B cell (primary cell): ENCODE measurements at regions not wholly inside any gene's neighbourhood (a gene's known extent, or its start where the extent isn't known, plus 50 kb on each side); places are given as distances from the start of the nearest gene placed in this dataset.
"Not testable (repeated sequence)": the region's sequence is repeated elsewhere in the genome, so short reads cannot be mapped to it uniquely, and the experiment has no call there.

ENCODE experiments used
- ATAC-seq: fragments of 200-7000 bp; cut with Tn5 transposase; one replicate; pipeline ENCODE4 v1.10.0; 2021; ENCODE audit warnings: low read depth, mild to moderate bottlenecking, moderate number of reproducible peaks, moderate library complexity
- CTCF ChIA-PET: fragments of 350-600 bp; sonication (Branson Sonifier 250); formaldehyde crosslinking; loops from one replicate; lab custom pipeline; 2021; ENCODE audit warnings: antibody characterized with exemption, inconsistent platforms; lab: Charles Lee
- POLR2A ChIA-PET: fragments of 350-600 bp; sonication (Branson Sonifier 250); formaldehyde crosslinking; loops from one replicate; lab custom pipeline; 2021; ENCODE audit warnings: antibody characterized with exemption; lab: Charles Lee
- DNase-seq: peaks from one replicate; pipeline ENCODE4 v3.0.0; 2013
- H2AFZ ChIP-seq: 2 replicates; pipeline ENCODE4 v1.6.1; 2012; ENCODE audit warnings: mild to moderate bottlenecking, low read depth, low read length; ENCODE audit not compliant: insufficient read depth, poor library complexity, severe bottlenecking
- H3K27ac ChIP-seq, 2 donors: 1 replicate in 1 of 2; 2 replicates in 1 of 2; pipeline ENCODE4 v1.5.1; 2012 to 2013; ENCODE audit warnings: low read length in 2 of 2, mild to moderate bottlenecking in 2 of 2, moderate library complexity in 1 of 2
- H3K27me3 ChIP-seq, 4 experiments: fragments of 200-600 bp in 1 of 4; sonication (generic) in 1 of 4; replicated peaks in 1 of 4; 1 replicate in 2 of 4; 2 replicates in 2 of 4; pipeline versions ENCODE4 v1.6.1 to v1.7.0; 2013 to 2016; ENCODE audit warnings: low read length in 3 of 4, mild to moderate bottlenecking in 2 of 4, mixed read lengths in 1 of 4, moderate library complexity in 1 of 4; ENCODE audit not compliant: insufficient read depth in 4 of 4, control insufficient read depth in 3 of 4; ENCODE audit errors: control extremely low read depth in 1 of 4
- H3K36me3 ChIP-seq, 2 experiments: replicated peaks in 1 of 2; 1 replicate in 1 of 2; 2 replicates in 1 of 2; pipeline versions ENCODE4 v1.6.1 to v1.7.1; 2013; ENCODE audit warnings: low read length in 1 of 2; ENCODE audit not compliant: insufficient read depth in 2 of 2, control insufficient read depth in 1 of 2; ENCODE audit errors: control extremely low read depth in 1 of 2, extremely low read depth in 1 of 2
- H3K4me1 ChIP-seq, 2 donors: fragments of 200-600 bp in 1 of 2; sonication (generic) in 1 of 2; 1 replicate in 1 of 2; 2 replicates in 1 of 2; pipeline versions ENCODE4 v1.5.1 to v1.6.1; 2013 to 2017; ENCODE audit warnings: low read length in 2 of 2; ENCODE audit not compliant: control insufficient read depth in 2 of 2, insufficient read depth in 2 of 2
- H3K4me2 ChIP-seq: replicated peaks from 2 replicates; pipeline ENCODE3; 2012; ENCODE audit warnings: mild to moderate bottlenecking, low read depth, low read length; ENCODE audit not compliant: poor library complexity, severe bottlenecking
- H3K4me3 ChIP-seq, 5 experiments: fragments of 200-600 bp in 1 of 5; sonication (generic) in 1 of 5; 1 replicate in 3 of 5; 2 replicates in 2 of 5; pipeline versions ENCODE4 v1.5.1 to v1.7.0; 2011 to 2016; ENCODE audit warnings: low read length in 4 of 5, mild to moderate bottlenecking in 4 of 5, low read depth in 2 of 5, control low read depth in 1 of 5, moderate library complexity in 1 of 5; ENCODE audit not compliant: insufficient read depth in 1 of 5; ENCODE audit errors: control extremely low read depth in 1 of 5, extremely low read depth in 1 of 5
- H3K79me2 ChIP-seq: fragments of 200-600 bp; sonication (generic); one replicate; pipeline ENCODE4 v1.6.0; 2016; ENCODE audit warnings: low read length; ENCODE audit not compliant: control insufficient read depth, insufficient read depth
- H3K9ac ChIP-seq: fragments of 200-600 bp; sonication (generic); 2 replicates; pipeline ENCODE4 v1.6.1; 2017; ENCODE audit warnings: mild to moderate bottlenecking, low read length, moderate library complexity
- H3K9me3 ChIP-seq, 3 donors: one replicate each; pipeline versions ENCODE4 v1.6.1 to v1.7.1; 2013; ENCODE audit warnings: low read length in 2 of 3; ENCODE audit not compliant: control insufficient read depth in 2 of 3, insufficient read depth in 1 of 3; ENCODE audit errors: control extremely low read depth in 1 of 3
- H4K20me1 ChIP-seq: 2 replicates; pipeline ENCODE4 v1.6.0; 2012; ENCODE audit warnings: mild to moderate bottlenecking, low read length; ENCODE audit not compliant: insufficient read depth, control insufficient read depth, poor library complexity, severe bottlenecking
- H3K27ac Mint-ChIP-seq: one replicate; pipeline ENCODE4 v1.8.0; 2021; ENCODE audit warnings: mixed read lengths
- H3K27me3 Mint-ChIP-seq: one replicate; pipeline ENCODE4 v1.8.0; 2021; ENCODE audit warnings: mixed read lengths
- H3K4me1 Mint-ChIP-seq: one replicate; pipeline ENCODE4 v1.8.0; 2021; ENCODE audit warnings: mixed read lengths
- H3K4me3 Mint-ChIP-seq: one replicate; pipeline ENCODE4 v1.8.0; 2021; ENCODE audit warnings: mixed read lengths
- H3K9me3 Mint-ChIP-seq: one replicate; pipeline ENCODE4 v1.8.0; 2022; ENCODE audit warnings: mixed read lengths; ENCODE audit not compliant: insufficient read depth
- EZH2 ChIP-seq: IDR thresholded peaks from 2 replicates; pipeline ENCODE4 v1.6.1; 2012; ENCODE audit warnings: borderline replicate concordance, low read depth, mild to moderate bottlenecking, moderate library complexity, low read length; ENCODE audit not compliant: insufficient read depth, poor library complexity, severe bottlenecking
- WGBS: methylation state at CpG from one replicate; pipeline ENCODE4 v1.1.5; 2013; ENCODE audit warnings: missing lambda C conversion rate; ENCODE audit not compliant: insufficient coverage; 5-methylcytosine and 5-hydroxymethylcytosine counted together
- intact Hi-C: fragments of 100-400 bp; cut with micrococcal nuclease; formaldehyde crosslinking; loops from one replicate; pipeline ENCODE4 v1.10.0; 2022
- TF ChIP-seq, protein P1 (sequence below): fragments of 200-600 bp; IDR thresholded peaks from one replicate; pipeline ENCODE4 v1.8.0; 2022; ENCODE audit warnings: antibody characterized with exemption, mild to moderate bottlenecking

DNA sequence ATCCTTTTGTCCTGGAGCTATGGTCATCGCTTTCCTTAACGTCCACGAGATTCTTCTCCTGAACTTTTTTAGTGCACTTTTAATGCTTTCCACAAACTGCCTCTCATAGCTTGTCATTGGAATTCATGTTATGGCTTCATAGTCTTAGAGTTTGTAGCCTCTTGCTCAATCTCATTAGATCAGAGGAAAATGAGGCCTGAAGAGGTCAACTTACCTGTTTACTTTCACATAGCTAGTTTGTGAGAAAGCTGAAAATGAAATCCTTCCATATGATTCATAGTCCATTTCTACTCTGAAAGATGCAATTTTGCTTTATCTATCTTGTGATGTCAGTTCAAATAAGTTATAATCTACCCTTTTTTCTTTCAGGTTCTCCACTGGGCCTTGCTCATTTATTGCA, 1747.2 kb upstream of the RAG2 start:
- Histone ChIP-seq H3K27ac (no peak overlapping the region), H3K9me3 (peaks cover 0 to 3% (median 0%) of the 10 kb centered on the region in 3 donors), H4K20me1 (no peaks in the 10 kb centered on the region), H3K79me2 (no peaks in the 10 kb centered on the region), H3K4me3 (no peak overlapping the region), H3K27me3 (no peaks in the 10 kb centered on the region), H3K36me3 (no peaks in the 10 kb centered on the region), H3K4me1 (no peaks in the 10 kb centered on the region), H3K4me2 (no peak overlapping the region), H3K9ac (no peak overlapping the region), H2AFZ (no peak overlapping the region)
- ATAC-seq = no peak
- no CpG with 5 or more reads among the region's 3 CpGs for WGBS
- H3K27me3 Mint-ChIP-seq = no peaks in the 10 kb centered on the region
- intact Hi-C loops = no loop called here
- no peak for TF ChIP-seq EZH2
- TF ChIP-seq, protein P1, sequence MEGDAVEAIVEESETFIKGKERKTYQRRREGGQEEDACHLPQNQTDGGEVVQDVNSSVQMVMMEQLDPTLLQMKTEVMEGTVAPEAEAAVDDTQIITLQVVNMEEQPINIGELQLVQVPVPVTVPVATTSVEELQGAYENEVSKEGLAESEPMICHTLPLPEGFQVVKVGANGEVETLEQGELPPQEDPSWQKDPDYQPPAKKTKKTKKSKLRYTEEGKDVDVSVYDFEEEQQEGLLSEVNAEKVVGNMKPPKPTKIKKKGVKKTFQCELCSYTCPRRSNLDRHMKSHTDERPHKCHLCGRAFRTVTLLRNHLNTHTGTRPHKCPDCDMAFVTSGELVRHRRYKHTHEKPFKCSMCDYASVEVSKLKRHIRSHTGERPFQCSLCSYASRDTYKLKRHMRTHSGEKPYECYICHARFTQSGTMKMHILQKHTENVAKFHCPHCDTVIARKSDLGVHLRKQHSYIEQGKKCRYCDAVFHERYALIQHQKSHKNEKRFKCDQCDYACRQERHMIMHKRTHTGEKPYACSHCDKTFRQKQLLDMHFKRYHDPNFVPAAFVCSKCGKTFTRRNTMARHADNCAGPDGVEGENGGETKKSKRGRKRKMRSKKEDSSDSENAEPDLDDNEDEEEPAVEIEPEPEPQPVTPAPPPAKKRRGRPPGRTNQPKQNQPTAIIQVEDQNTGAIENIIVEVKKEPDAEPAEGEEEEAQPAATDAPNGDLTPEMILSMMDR = no peak
- ChIA-PET CTCF (no interaction called here), POLR2A (no interaction called here)
- no peaks in the 10 kb centered on the region for H3K4me1 Mint-ChIP-seq
- no peaks in the 10 kb centered on the region for H3K9me3 Mint-ChIP-seq
- DNase-seq = no peak
- H3K27ac Mint-ChIP-seq = no peak overlapping the region
- no peak overlapping the region for H3K4me3 Mint-ChIP-seq

DNA sequence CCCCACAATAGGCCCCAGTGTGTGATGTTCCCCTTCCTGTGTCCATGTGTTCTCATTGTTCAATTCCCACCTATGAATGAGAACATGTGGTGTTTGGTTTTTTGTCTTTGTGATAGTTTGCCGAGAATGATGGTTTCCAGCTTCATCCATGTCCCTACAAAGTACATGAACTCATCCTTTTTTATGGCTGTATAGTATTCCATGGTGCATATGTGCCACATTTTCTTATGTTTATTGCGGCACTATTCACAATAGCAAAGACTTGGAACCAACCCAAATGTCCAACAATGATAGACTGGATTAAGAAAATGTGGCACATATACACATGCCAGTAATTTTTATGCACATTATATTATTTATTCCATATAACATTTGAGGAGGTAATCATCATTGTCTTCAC, 1743.6 kb upstream of the RAG2 start:
- H3K27ac ChIP-seq, H3K4me3 Mint-ChIP-seq, H3K27me3 ChIP-seq, ATAC-seq, H3K4me2 ChIP-seq, H3K9me3 Mint-ChIP-seq, intact Hi-C loops, H3K4me1 Mint-ChIP-seq, H3K27me3 Mint-ChIP-seq, H3K27ac Mint-ChIP-seq, H3K9me3 ChIP-seq, CTCF ChIA-PET, H3K4me1 ChIP-seq, H3K79me2 ChIP-seq, H3K9ac ChIP-seq, H2AFZ ChIP-seq, H3K36me3 ChIP-seq, H3K4me3 ChIP-seq, H4K20me1 ChIP-seq, POLR2A ChIA-PET, DNase-seq: not testable (repeated sequence)
- WGBS = no CpG with 5 or more reads among the region's 2 CpGs
